Kidney capillary endothelial cell (primary cell): ENCODE measurements at regions not wholly inside any gene's neighbourhood (a gene's known extent, or its start where the extent isn't known, plus 50 kb on each side); places are given as distances from the start of the nearest gene placed in this dataset.

Experiments used
- DNase-seq: peaks from one replicate; pipeline ENCODE4 v3.0.0-alpha.2; 2018; ENCODE audit warnings: low spot score

GRCh38 chr11:104433751-104434150 is 269.8 kb upstream of the PDGFD start:
- no peak for DNase-seq

- no peak for DNase-seq
Observed at GRCh38 chr11:104432981-104433380, 269.0 kb upstream of the PDGFD start.

GRCh38 chr11:104432526-104432925 is 268.6 kb upstream of the PDGFD start:
- DNase-seq, result no peak

- no peak for DNase-seq
Observed at GRCh38 chr11:104422324-104422944, 258.5 kb upstream of the PDGFD start.

- DNase-seq, result no peak
Observed at GRCh38 chr11:104410336-104410735, 246.4 kb upstream of the PDGFD start.

- DNase-seq, result no peak
Observed at GRCh38 chr11:104408630-104409029, 244.7 kb upstream of the PDGFD start.

- DNase-seq, result no peak
Observed at GRCh38 chr11:104405277-104405676, 241.3 kb upstream of the PDGFD start.

GRCh38 chr11:104404231-104405175 is 240.6 kb upstream of the PDGFD start:
- no peak for DNase-seq

GRCh38 chr11:104402812-104403521 is 239.0 kb upstream of the PDGFD start:
- no peak for DNase-seq

GRCh38 chr11:104394508-104394907 is 230.6 kb upstream of the PDGFD start:
- no peak for DNase-seq

GRCh38 chr11:104390651-104391050 is 226.7 kb upstream of the PDGFD start:
- no peak for DNase-seq

- no peak for DNase-seq
Observed at GRCh38 chr11:104385884-104386283, 221.9 kb upstream of the PDGFD start.

- no peak for DNase-seq
Observed at GRCh38 chr11:104380358-104380757, 216.4 kb upstream of the PDGFD start.

- no peak for DNase-seq
Observed at GRCh38 chr11:104372111-104372510, 208.2 kb upstream of the PDGFD start.

GRCh38 chr11:104370478-104370877 is 206.5 kb upstream of the PDGFD start:
- no peak for DNase-seq

- DNase-seq, result no peak
Observed at GRCh38 chr11:104369761-104370160, 205.8 kb upstream of the PDGFD start.

- DNase-seq, result no peak
Observed at GRCh38 chr11:104366321-104366734, 202.4 kb upstream of the PDGFD start.

GRCh38 chr11:104365676-104366075 is 201.7 kb upstream of the PDGFD start:
- no peak for DNase-seq

- no peak for DNase-seq
Observed at GRCh38 chr11:104361975-104362374, 198.0 kb upstream of the PDGFD start.

- DNase-seq, result no peak
Observed at GRCh38 chr11:104352036-104352435, 188.1 kb upstream of the PDGFD start.

GRCh38 chr11:104343578-104343977 is 179.6 kb upstream of the PDGFD start:
- no peak for DNase-seq

- no peak for DNase-seq
Observed at GRCh38 chr11:104340590-104340989, 176.6 kb upstream of the PDGFD start.

GRCh38 chr11:104339380-104339831 is 175.5 kb upstream of the PDGFD start:
- no peak for DNase-seq
